Astrocyte (in vitro differentiated cells and primary cell): ENCODE measurements at regions not wholly inside any gene's neighbourhood (a gene's known extent, or its start where the extent isn't known, plus 50 kb on each side); places are given as distances from the start of the nearest gene placed in this dataset.

Source experiments
- DNase-seq: peaks from one replicate; pipeline ENCODE4 v3.0.0-alpha.2; 2010; ENCODE audit warnings: low read depth
- FAIRE-seq: peaks from 2 replicates; lab custom pipeline; 2011; peaks lifted over from hg19 to GRCh38; lab: Jason Lieb, UNC
- H2AFZ ChIP-seq: 2 replicates; pipeline ENCODE4 v1.6.0; 2012; ENCODE audit warnings: low read depth, low read length, inconsistent platforms
- H3K27ac ChIP-seq: 2 replicates; pipeline ENCODE4 v1.5.1; 2011; ENCODE audit warnings: low read depth, low read length, inconsistent platforms
- H3K27me3 ChIP-seq: 2 replicates; pipeline ENCODE4 v1.6.0; 2011; ENCODE audit warnings: low read length, inconsistent platforms; ENCODE audit not compliant: insufficient read depth
- H3K36me3 ChIP-seq: 2 replicates; pipeline ENCODE4 v1.5.1; 2011; ENCODE audit warnings: low read length, inconsistent platforms; ENCODE audit not compliant: insufficient read depth
- H3K4me1 ChIP-seq: 2 replicates; pipeline ENCODE4 v1.5.1; 2011; ENCODE audit warnings: low read length, inconsistent platforms; ENCODE audit not compliant: insufficient read depth
- H3K4me2 ChIP-seq: 2 replicates; pipeline ENCODE4 v1.6.0; 2012; ENCODE audit warnings: low read length, inconsistent platforms
- H3K4me3 ChIP-seq: 2 replicates; pipeline ENCODE4 v1.5.1; 2011; ENCODE audit warnings: low read depth, mild to moderate bottlenecking, low read length, inconsistent platforms; ENCODE audit not compliant: insufficient read depth
- H3K79me2 ChIP-seq: 2 replicates; pipeline ENCODE4 v1.6.0; 2012; ENCODE audit warnings: mild to moderate bottlenecking, low read length, inconsistent platforms; ENCODE audit not compliant: insufficient read depth
- H3K9ac ChIP-seq: 2 replicates; pipeline ENCODE4 v1.6.0; 2012; ENCODE audit warnings: mild to moderate bottlenecking, low read length, inconsistent platforms
- H3K9me3 ChIP-seq: 2 replicates; pipeline ENCODE4 v1.5.1; 2012; ENCODE audit warnings: low read depth, mild to moderate bottlenecking, low read length, inconsistent platforms; ENCODE audit not compliant: insufficient read depth
- H4K20me1 ChIP-seq: 2 replicates; pipeline ENCODE4 v1.6.0; 2012; ENCODE audit warnings: low read length, inconsistent platforms; ENCODE audit not compliant: insufficient read depth
- H3K27ac Mint-ChIP-seq: one replicate; pipeline ENCODE4 v1.8.0; 2021; ENCODE audit warnings: mild to moderate bottlenecking, mixed read lengths; ENCODE audit not compliant: unreplicated experiment
- H3K27me3 Mint-ChIP-seq: one replicate; pipeline ENCODE4 v1.8.0; 2021; ENCODE audit warnings: low read depth, mixed read lengths; ENCODE audit not compliant: unreplicated experiment
- H3K36me3 Mint-ChIP-seq: one replicate; pipeline ENCODE4 v1.8.0; 2021; ENCODE audit warnings: low read depth, mixed read lengths; ENCODE audit not compliant: unreplicated experiment
- H3K4me1 Mint-ChIP-seq: one replicate; pipeline ENCODE4 v1.8.0; 2021; ENCODE audit warnings: low read depth, mixed read lengths; ENCODE audit not compliant: unreplicated experiment
- H3K4me3 Mint-ChIP-seq: one replicate; pipeline ENCODE4 v1.8.0; 2021; ENCODE audit warnings: mild to moderate bottlenecking, moderate library complexity, mixed read lengths; ENCODE audit not compliant: unreplicated experiment
- H3K9me3 Mint-ChIP-seq: one replicate; pipeline ENCODE4 v1.8.0; 2021; ENCODE audit warnings: mild to moderate bottlenecking, mixed read lengths; ENCODE audit not compliant: unreplicated experiment
- CTCF ChIP-seq: IDR thresholded peaks from 2 replicates; pipeline ENCODE4 v1.5.1; 2011; ENCODE audit warnings: low read depth, mild to moderate bottlenecking, inconsistent platforms, low read length, moderate library complexity; ENCODE audit not compliant: insufficient read depth
- EZH2 ChIP-seq: IDR thresholded peaks from 2 replicates; pipeline ENCODE4 v1.6.1; 2012; ENCODE audit warnings: mild to moderate bottlenecking, low read length, inconsistent platforms; ENCODE audit not compliant: insufficient read depth

- Mint-ChIP-seq H3K36me3 (no peaks in the 10 kb centered on the region), H3K27ac (no peak overlapping the region), H3K27me3 (no peaks in the 10 kb centered on the region), H3K9me3 (peaks cover 3% of the 10 kb centered on the region), H3K4me3 (no peak overlapping the region), H3K4me1 (peaks cover 24% of the 10 kb centered on the region)
- Histone ChIP-seq H4K20me1 (no peaks in the 10 kb centered on the region), H2AFZ (no peak overlapping the region), H3K9ac (no peak overlapping the region), H3K27me3 (no peaks in the 10 kb centered on the region), H3K36me3 (no peaks in the 10 kb centered on the region), H3K9me3 (no peaks in the 10 kb centered on the region), H3K4me2 (no peak overlapping the region), H3K79me2 (no peaks in the 10 kb centered on the region), H3K27ac (no peak overlapping the region), H3K4me1 (no peaks in the 10 kb centered on the region), H3K4me3 (no peak overlapping the region)
- TF ChIP-seq EZH2 (no peak), CTCF (no peak)
- DNase-seq (no peak), FAIRE-seq (no peak)
Measured at GRCh38 chr5:81820863-81821262, 70.0 kb upstream of the SSBP2 start.

GRCh38 chr5:81820318-81820636, 69.4 kb upstream of the SSBP2 start:
- H4K20me1 ChIP-seq = no peaks in the 10 kb centered on the region
- no peaks in the 10 kb centered on the region for H3K27me3 ChIP-seq
- no peak overlapping the region for H3K9ac ChIP-seq
- no peaks in the 10 kb centered on the region for H3K4me1 ChIP-seq
- no peak overlapping the region for H3K27ac ChIP-seq
- no peaks in the 10 kb centered on the region for H3K79me2 ChIP-seq
- no peak overlapping the region for H2AFZ ChIP-seq
- H3K4me3 ChIP-seq = no peak overlapping the region
- TF ChIP-seq EZH2 (no peak), CTCF (no peak)
- FAIRE-seq (no peak), DNase-seq (no peak)
- no peaks in the 10 kb centered on the region for H3K27me3 Mint-ChIP-seq
- no peaks in the 10 kb centered on the region for H3K36me3 ChIP-seq
- H3K36me3 Mint-ChIP-seq = no peaks in the 10 kb centered on the region
- no peaks in the 10 kb centered on the region for H3K9me3 ChIP-seq
- peaks cover 20% of the 10 kb centered on the region for H3K4me1 Mint-ChIP-seq
- H3K4me3 Mint-ChIP-seq = no peak overlapping the region
- peaks cover 3% of the 10 kb centered on the region for H3K9me3 Mint-ChIP-seq
- no peak overlapping the region for H3K27ac Mint-ChIP-seq
- H3K4me2 ChIP-seq = no peak overlapping the region

DNA sequence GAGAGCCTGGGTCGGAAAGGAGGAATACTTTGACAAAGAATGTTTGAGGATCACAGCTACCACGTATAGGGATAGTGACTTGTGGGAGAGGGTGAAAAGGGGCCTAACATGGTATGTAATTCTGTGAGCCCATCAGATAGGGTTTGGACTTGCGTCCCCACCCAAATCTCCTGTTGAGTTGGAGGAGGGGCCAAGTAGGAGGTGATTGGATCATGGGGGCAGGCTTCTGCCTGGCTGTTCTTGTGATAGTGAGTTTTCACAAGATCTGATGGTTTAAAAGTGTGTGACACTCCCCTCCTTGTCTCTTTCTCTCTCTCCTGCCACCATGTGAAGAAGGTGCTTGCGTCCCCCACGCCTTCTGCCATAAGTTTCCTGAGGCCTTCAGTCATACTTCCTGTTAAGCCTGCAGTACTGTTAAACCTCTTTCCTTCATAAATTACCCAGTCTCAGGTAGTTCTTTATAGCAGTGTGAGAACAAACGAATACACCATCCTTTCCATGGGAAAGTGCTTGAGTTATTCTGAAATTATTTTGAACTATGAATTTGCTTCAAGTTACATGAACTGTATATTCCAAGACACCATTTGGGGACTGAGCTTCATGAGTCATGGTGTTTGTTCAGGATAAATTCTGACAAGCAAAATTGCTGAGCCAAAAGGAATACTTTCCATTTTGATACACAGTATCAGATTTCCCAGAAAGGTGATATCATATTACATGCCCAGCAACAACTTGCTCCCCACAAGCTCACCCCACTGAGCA, 68.8 kb upstream of the SSBP2 start:
- no peak overlapping the region for H2AFZ ChIP-seq
- FAIRE-seq = no peak
- Mint-ChIP-seq H3K27me3 (no peaks in the 10 kb centered on the region), H3K27ac (peak overlapping the region; percentile 59), H3K36me3 (no peaks in the 10 kb centered on the region), H3K4me1 (peaks cover 16% of the 10 kb centered on the region), H3K4me3 (no peak overlapping the region), H3K9me3 (peaks cover 3% of the 10 kb centered on the region)
- no peaks in the 10 kb centered on the region for H3K27me3 ChIP-seq
- TF ChIP-seq CTCF = no peak
- no peak for TF ChIP-seq EZH2
- DNase-seq = peak; percentile 64
- H3K4me2 ChIP-seq = no peak overlapping the region
- no peak overlapping the region for H3K4me3 ChIP-seq
- H3K9me3 ChIP-seq = no peaks in the 10 kb centered on the region
- no peaks in the 10 kb centered on the region for H3K79me2 ChIP-seq
- H3K27ac ChIP-seq = no peak overlapping the region
- no peaks in the 10 kb centered on the region for H4K20me1 ChIP-seq
- no peaks in the 10 kb centered on the region for H3K36me3 ChIP-seq
- no peak overlapping the region for H3K9ac ChIP-seq
- H3K4me1 ChIP-seq = no peaks in the 10 kb centered on the region
